HG03095 (cell line): ENCODE measurements at regions not wholly inside any gene's neighbourhood (a gene's known extent, or its start where the extent isn't known, plus 50 kb on each side); places are given as distances from the start of the nearest gene placed in this dataset.
"Not testable (repeated sequence)": the region's sequence is repeated elsewhere in the genome, so short reads cannot be mapped to it uniquely, and the experiment has no call there.

Experiments
- ATAC-seq: cut with Tn5 transposase; IDR thresholded peaks from one replicate; pipeline ENCODE4 v1.9.1; 2021; ENCODE audit warnings: moderate library complexity; ENCODE audit not compliant: unreplicated experiment

GRCh38 chr10:60623627-60624026 is 154.7 kb upstream of the CDK1 start:
- ATAC-seq, result no peak

- ATAC-seq, result no peak
These were observed 157.3 kb upstream of the CDK1 start for GRCh38 chr10:60621018-60621417.

- ATAC-seq, result no peak
These were observed 159.4 kb upstream of the CDK1 start for GRCh38 chr10:60618861-60619260.

- no peak for ATAC-seq
These were observed 162.7 kb upstream of the CDK1 start for GRCh38 chr10:60615541-60615940.

- ATAC-seq, result no peak
These were observed 163.9 kb upstream of the CDK1 start for GRCh38 chr10:60614363-60614762.

- no peak for ATAC-seq
These were observed 164.8 kb upstream of the CDK1 start for GRCh38 chr10:60613434-60613833.

GRCh38 chr10:60611291-60611747 is 167.0 kb upstream of the CDK1 start:
- ATAC-seq, result no peak

- no peak for ATAC-seq
These were observed 170.9 kb upstream of the CDK1 start for GRCh38 chr10:60607372-60607771.

- ATAC-seq, result no peak
These were observed 171.8 kb upstream of the CDK1 start for GRCh38 chr10:60606343-60607080.

GRCh38 chr10:60605476-60605875 is 172.8 kb upstream of the CDK1 start:
- ATAC-seq, result no peak

- no peak for ATAC-seq
These were observed 173.9 kb upstream of the CDK1 start for GRCh38 chr10:60604342-60604741.

GRCh38 chr10:60597513-60597912 is 180.8 kb upstream of the CDK1 start:
- ATAC-seq, result no peak

- ATAC-seq, result no peak
These were observed 182.4 kb upstream of the CDK1 start for GRCh38 chr10:60595852-60596251.

- no peak for ATAC-seq
These were observed 183.7 kb upstream of the CDK1 start for GRCh38 chr10:60594476-60595051.

GRCh38 chr10:60591119-60591518 is 187.2 kb upstream of the CDK1 start:
- no peak for ATAC-seq

GRCh38 chr10:60589376-60589775 is 188.9 kb upstream of the CDK1 start:
- no peak for ATAC-seq

- not testable (repeated sequence) for ATAC-seq
These were observed 192.1 kb upstream of the ANK3 start for GRCh38 chr10:60581782-60582181.

GRCh38 chr10:60578217-60578616 is 188.5 kb upstream of the ANK3 start:
- no peak for ATAC-seq

- no peak for ATAC-seq
These were observed 186.7 kb upstream of the ANK3 start for GRCh38 chr10:60576130-60577069.

- no peak for ATAC-seq
These were observed 185.4 kb upstream of the ANK3 start for GRCh38 chr10:60575105-60575504.

GRCh38 chr10:60574388-60574787 is 184.7 kb upstream of the ANK3 start:
- no peak for ATAC-seq

- ATAC-seq, result no peak
These were observed 183.7 kb upstream of the ANK3 start for GRCh38 chr10:60573336-60573735.
